ENCODE measurements at regions not wholly inside any gene's neighbourhood (a gene's known extent, or its start where the extent isn't known, plus 50 kb on each side); places are given as distances from the start of the nearest gene placed in this dataset.

DNA sequence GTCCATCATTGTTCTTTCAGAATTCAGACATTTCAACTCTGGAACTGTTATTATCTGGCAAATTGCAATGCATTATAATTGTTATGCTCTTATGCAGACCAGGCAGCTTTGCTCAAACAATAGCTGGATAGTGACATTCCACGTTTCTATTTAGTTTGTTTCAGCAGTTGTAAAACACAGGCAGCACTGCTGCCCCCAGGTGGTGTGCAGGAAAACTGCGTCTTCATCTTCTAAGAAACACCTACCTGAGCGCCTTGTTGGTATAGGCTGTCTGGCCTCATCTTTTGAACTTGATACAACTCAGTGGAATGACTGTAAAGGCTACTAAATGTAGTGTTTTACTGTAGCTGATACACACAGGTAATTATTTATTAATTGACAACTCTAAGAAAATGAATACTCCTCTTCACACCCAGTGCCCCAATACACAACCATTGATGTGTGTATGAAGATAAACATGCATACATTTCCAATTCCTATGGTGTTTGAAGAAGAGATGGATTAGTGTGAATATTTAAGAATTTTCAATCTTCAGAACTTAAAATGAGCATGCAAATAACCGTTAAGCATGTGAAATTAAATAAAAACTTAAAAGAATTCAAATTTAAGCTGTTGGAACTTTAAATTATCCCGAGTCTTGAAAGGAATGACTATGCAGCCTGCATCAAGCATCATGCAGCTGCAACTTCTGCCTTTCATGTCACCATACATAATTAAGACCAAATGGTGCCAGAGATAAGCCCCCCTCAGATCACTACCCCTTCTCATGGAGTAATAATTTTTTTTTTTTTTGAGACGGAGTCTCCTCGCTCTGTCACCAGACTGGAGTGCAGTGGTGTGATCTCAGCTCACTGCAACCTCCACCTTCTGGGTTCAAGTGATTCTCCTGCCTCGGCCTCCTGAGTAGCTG lies 85.6 kb downstream of the CD8B2 start:
- no peak for DNase-seq (ENCODE audit: low read depth)

DNA sequence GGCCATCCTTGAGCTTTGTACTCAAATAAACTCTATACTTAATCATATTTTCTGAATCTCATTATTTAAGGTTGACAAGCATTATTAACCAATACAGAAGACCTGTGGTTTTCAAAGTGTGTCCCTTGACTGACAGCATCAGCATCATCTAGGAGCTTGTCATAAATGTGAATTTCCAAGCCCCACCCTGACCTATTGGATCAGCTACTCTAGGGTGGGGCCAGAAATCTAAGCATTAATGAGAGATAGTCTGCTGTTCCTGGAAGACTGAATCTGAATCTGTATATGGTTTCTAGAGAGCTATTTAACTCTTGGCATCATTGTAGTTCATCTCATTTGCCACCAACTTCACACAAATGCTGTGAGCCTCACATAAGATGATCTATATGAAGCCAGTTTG lies 86.6 kb downstream of the CD8B2 start:
- no peak for DNase-seq (ENCODE audit: low read depth)

DNA sequence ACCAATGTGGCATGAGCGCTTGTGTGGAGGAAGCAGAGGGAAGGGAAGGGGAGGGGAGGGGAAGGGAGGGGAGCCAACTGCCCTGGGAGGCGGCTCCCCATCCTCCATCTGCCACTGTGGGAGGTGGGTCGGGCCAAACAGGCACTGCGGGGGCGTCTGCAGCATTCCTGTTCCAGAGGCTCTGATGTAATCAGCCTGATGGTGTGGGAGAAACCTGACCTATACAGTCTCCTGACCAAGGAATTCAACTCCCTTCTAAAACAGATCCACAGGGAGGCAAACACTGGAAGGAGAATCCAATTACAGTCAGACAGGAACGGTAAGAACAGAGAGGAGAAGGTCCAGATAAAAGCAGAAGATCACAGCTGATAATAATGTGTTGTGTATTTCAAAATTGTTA lies 88.8 kb downstream of the CD8B2 start:
- peak; percentile 60 for DNase-seq (ENCODE audit: low read depth)

DNA sequence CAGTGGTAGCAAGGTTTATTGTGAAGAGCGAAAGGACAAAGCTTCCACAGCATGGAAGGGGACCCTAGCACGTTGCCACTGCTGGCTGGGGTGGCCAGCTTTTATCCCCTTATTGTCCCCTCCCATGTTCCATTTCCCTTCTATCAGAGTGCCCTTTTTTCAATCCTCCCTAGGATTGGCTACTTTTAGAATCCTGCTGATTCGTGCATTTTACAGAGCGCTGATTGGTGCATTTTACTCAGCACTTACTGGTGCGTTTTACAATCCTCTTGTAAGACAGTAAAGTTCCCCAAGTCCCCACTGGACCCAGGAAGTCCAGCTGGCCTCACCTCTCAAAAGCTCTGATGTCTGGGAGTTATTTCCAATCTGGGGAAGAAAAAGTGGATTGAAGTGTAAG lies 90.1 kb downstream of the CD8B2 start:
- DNase-seq (ENCODE audit: low read depth): no peak

DNA sequence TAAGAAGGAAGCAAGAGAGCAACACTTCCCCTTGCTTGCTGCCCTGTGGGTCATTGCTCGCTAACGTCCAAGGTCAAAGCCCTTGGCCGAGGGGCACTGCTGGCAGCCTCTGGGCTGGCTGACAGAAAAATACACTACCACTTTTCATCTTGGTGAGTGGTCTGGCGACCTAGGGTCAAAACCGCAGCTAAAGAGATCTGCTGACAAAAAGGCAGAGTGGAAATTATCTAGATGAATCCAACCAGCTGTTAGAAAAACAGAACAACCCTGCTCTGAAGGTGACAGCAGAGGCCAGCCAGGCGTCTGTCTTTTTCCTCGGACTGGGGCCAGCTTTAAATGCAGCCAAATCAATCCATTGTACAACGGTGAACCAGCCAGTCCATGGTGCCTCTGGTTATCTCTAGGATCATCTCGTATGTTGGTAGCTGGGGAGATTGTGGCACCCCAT lies 92.6 kb downstream of the CD8B2 start:
- DNase-seq (ENCODE audit: low read depth): no peak

DNA sequence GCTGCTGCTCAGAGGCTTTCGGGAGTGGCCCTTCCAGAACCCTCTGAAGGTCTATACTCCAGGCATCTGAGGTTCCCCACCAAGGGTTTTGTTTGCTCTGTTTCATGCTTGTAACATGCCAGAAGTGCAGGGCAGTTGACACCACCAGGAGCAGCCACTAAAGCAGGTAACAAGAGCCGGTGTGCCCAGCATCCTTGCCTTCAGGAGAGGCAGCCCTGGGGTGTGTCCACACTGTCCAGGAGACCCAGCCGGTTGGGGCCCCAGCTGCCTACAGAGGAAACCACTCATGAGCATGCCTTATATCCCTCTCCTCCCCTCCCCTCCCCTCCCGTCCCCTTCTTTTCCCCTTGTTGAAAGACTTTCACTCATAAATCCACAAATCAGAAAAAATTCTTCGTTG lies 93.1 kb downstream of the CD8B2 start:
- no peak for DNase-seq (ENCODE audit: low read depth)

DNA sequence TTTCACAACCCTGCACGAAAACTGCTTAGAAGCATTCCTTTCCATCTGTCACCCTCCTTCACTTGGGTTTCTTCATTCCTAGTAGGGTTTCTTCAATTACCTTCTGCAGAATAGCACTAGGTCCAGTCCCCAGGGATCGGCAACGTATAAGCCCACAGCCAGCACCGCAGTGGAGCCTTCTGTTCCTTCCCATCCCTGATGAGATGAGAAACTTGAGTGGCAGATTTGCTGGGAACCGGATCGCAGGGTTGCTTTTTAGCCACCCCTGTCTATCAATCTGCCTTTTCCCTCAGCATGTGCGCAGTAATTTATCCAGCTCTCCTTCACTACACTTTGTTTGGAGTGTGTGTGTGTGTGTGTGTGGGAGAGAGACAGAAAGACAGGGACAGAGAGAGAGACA lies 94.2 kb downstream of the CD8B2 start:
- no peak for DNase-seq (ENCODE audit: low read depth)

DNA sequence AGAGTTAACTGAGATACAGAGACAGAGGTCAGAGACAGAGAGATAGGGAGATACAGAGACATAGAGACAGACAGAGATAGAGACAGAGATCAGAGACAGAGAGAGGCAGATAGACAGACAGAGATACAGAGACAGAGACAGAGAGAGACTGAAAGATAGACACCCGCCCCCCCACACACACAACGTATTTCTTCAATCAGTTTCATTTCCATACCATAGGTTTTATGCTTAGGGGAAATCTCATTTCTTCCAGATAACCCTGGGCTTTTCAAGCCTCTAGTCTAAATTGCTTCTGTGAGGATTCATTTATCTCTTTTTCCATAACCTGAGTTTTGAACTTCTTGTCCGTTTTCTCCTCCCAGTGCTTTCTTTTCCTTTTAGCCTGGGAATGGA lies 94.6 kb downstream of the CD8B2 start:
- DNase-seq (ENCODE audit: low read depth): no peak

DNA sequence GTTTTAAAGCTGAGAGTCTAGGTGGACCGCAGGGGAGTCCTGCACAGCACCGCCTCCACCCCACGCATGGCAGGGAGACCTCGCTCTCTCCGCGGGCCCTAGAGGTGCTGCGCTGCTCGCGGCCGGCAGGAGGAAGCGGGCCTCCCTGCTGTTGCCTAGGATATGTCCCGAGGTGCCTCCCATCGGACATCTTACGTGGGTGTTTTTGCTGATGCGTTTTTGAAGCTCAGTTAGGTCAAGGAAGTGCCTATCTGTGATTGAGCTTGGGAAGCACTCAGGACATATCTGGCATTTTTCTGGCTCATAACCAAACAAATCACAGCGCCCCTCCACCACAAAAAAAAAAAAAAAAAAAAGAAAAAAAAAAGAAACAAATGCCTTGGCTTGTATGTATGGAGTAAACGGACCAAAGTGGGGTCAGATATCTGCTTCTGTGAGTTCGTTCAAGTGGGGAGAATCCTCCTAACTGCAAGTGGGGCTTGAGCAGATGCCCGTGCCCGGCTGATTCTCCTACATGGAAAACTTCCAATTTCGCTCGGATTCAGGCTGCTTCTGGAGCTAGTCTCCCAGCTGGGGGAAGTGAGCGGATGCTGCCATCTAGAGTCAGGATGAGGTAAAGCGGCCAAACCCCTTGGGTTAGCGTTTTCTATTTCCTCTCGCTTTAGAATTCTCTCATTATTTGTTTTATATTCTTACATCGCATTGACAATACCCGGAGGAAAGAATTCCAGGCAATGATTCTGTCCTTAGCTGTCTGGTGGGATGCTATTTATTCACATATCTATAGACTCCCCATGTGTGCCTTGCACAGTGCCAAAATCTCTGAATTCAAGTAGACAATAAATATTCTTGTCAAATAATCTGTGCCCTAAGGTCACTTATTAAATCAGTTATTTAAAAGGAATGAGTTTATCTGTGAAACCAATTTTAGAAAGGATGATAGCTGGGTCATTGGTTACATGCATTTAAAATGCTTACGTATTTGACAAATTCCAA lies 95.3 kb downstream of the CD8B2 start:
- DNase-seq (ENCODE audit: low read depth): peak; percentile 84

DNA sequence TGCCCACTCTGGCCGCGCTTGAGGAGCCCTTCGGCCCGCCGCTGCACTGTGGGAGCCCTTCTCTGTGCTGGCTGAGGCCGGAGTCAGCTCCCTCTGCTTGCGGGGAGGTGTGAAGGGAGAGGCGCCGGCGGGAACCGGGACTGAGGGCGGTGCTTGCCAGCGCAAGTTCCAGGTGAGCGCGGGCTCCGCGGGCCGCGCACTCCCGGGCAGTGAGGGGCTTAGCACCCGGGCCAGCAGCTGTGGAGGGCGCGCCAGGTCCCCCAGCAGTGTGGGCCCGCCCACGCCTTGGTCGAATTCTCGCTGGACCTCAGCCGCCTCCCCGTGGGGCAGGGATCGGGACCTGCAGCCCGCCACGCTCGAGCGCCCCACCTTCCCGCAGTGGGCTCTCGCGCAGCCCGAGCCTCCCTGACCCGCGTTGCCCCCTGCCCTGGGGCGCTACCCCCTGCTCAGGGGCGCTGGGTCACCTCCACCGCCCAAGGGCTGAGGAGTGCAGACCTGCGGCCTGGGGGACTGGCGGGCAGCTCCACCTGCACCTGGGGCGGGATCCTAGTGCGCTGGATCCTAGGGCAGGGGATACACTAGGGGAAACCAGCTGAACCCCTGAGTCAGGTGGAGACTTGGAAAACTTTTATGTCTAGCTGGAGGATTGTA lies 97.3 kb downstream of the CD8B2 start:
- no peak for DNase-seq (ENCODE audit: low read depth)

DNA sequence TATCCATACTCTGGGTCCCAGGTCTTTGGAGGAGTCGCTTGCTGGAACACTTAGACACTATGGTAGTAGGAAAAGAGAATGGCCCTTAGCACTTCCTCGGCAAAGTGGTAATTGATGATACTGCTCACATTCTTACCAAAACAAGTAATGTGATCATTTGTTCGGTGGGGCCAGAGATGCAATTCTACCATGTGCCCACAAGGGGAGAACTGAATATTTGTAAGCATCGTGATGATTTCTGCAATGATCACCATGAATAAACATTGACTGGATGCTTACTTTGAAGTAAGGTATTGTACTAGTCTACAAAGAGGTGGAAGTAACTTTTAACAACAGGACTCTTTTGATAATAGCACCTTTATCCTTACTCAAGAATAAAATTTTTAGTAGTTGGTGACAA lies 109.7 kb downstream of the CD8B2 start:
- DNase-seq (ENCODE audit: low read depth): no peak

DNA sequence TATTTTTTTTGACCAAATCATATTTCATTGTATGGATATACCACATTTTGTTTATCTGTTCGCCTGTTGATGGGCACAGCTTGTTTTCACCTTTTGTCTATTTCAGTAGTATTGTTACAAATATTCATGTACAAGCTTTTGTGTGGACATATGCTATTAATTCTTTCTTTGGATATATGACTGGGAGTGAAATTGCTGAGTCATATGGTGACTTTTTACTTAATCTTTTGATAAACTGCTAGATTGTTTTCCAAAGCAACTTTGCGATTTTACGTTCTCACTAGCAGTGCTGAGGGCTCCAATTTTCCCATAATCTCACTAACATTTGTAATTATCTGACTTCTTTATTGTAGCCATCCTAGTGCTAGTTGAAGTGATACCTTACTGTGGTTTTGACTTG lies 112.4 kb downstream of the CD8B2 start:
- no peak for DNase-seq (ENCODE audit: low read depth)

DNA sequence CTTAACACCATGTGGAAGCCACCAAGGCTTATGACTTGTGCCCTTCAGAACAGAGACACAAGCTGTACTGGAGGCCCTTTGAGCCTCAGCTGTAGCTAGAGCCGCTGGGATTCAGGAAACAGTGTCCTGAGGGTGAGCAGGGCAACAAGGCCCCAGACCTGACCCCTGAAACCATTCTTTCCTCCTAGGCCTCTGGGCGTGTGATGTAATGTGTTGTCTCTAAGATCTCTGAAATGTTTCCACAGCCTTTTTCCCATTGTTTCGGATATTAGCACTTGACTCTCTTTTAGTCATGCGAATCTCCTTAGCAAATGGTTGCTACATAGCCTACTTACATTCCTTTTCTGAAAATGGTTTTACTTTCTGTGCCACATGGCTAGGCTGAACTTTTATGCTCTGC lies 114.9 kb downstream of the CD8B2 start:
- DNase-seq (ENCODE audit: low read depth): no peak

DNA sequence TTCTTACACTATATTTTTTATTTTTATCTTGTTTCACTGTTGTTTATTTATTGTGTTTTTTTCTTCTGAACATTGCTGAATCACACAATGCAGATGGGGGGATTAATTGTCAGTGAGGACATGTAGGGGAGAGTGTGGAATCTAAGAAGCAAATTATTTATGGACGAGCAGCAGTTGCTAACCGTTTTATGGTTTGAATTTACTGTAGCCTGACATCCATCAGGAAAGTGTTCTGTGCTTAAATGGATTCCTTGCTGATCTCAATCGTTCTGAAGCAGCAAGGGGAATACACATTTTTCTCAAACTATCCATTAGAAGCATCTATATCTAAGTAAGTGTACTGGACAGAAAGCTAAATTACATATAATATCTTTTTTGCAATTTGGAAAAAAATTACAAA lies 119.5 kb downstream of the CD8B2 start:
- no peak for DNase-seq (ENCODE audit: low read depth)

DNA sequence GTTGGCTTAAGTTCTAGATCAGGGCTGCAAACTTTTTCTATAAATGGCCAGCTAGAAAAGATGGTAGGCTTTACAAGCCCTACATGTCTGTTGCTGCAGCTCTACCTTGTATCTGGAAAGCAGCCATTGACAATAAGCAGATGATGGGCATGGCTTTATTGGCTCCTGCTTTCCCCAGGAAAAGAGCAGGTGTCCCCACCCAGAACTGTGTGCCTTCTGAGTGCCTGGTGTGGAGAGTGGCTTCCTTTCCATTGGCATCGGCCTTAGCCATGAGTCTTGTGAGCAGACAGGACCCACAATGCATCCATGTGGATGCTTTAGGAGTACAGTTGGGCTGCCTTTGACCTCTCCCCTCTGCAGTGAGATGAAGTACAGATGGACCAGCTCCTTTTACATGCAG lies 120.2 kb downstream of the CD8B2 start:
- no peak for DNase-seq (ENCODE audit: low read depth)

DNA sequence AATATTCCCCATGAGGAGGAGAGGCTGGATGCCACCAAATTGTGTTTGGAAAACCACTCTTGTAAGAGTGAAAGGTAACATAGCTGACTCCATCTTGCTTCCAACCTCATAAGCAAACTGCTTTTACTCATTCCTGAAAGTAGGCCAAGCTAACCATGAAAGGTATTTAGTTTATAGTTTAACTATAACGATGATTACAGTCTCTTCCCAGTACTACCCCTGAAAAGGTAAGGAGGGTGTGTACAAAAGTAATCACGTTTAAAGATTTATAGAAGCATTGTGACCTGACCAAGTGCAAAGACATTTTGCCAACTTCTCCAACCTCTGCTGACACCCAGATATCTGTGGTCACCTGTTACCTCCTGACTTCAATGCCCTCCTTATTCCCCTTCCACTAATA lies 122.6 kb downstream of the CD8B2 start:
- no peak for DNase-seq (ENCODE audit: low read depth)

DNA sequence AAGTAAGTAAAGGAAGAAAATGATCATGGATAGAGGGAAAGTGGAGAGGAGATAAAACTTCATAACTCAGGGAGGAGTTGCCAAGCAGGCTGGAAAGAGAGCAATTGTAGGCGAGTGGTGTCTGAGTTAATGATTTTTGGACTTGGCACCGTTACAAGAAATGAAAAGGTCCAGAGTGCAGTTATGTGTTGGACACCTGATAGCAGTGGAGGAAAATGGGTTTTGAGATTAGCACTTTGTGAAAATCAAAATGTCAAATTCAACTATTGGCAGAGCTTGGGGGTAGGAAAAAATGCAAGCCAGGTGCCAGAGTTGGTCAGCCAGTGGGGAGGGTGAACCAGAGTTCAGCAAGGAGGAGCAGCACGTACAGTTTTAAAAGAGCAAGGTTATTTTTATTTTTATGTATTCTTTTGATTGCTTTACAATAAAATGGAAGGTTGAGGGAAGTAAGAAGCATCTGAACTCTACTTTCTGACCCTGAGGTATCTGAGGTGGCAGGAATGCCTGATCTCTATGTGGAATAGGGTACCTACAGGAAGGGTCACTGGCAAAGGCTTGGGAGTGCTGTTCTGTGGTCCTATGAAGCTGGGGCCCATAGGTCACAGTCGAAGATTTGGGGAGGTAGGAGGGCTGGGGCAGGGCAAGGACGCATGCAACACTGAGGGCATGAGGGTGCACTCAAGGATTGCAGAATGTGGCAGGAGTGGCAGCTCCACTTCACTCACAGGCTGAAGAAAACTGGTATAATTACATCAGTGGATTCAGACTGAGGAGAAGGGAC lies 127.5 kb downstream of the CD8B2 start:
- DNase-seq (ENCODE audit: low read depth): no peak

DNA sequence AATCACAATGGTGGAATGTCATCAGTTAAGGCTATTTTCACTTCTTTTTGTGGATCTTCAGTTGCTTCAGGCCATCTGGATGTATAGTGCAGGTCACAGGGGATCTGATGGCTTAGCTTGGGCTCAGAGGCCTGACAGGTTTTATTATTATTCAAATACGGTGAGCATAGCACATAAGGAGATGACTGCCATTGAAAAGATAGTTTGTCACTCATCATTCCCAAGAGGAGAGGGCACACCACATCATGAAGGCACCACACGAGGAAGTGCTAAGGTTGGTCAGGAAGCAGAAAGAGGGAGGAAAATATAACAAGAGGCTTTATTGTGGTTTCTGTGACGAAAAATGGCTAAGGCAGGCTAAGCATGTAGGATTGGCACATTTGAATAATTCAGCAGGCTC lies 131.4 kb downstream of the CD8B2 start:
- no peak for DNase-seq (ENCODE audit: low read depth)

DNA sequence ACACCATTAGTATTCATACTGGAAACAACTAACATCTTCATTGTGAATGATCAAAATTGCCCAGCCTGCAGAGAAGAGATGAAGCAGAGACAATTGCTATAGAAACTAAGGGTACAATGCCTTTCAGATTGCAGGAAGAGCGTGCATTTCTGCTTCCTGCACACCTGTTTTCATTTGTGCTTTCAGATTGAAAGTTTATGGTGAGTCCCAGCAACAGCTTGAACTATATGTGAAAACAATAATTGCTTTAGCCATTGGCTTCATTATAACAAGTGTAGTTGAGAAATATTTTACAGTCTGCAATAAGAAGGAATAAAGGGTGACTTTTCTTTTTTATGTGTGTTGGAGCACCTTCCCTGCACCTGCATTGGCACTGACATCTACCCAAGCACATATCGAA lies 136.3 kb downstream of the CD8B2 start:
- no peak for DNase-seq (ENCODE audit: low read depth)

DNA sequence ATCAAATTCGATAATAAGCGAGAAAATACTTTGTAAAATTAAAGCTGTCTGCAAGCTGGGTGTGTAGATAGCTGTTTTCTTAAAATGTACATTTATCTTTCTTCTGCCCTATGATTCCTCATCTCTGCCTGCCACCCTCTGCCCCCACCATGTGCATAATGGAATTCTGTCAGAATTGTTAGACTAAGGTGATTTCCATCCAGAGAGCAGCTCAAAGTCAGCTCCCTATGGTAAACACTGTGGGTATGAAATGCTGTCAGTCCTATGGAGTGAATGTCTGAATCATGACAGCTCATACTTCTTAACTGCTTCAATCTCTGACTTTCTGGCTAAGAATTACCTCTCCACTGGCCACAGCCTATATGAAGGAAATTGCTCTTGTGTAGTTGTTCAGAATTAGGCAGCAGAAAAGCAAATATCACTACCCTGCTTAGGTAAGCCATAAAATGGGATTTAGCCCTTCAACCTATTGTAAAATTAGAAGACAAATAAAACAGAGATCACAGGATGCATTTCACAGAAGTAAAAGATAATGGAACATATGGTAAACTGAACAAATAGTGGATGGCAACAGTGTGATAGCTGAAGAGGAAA lies 137.7 kb downstream of the CD8B2 start:
- DNase-seq (ENCODE audit: low read depth): no peak
